ENCODE measurements at regions not wholly inside any gene's neighbourhood (a gene's known extent, or its start where the extent isn't known, plus 50 kb on each side); places are given as distances from the start of the nearest gene placed in this dataset.

- DNase-seq (ENCODE audit: insufficient read length, low spot score) (no peak), FAIRE-seq (no peak)
- no peak for TF ChIP-seq CTCF (IDR thresholded peaks at IDR 0.05; ENCODE audit: insufficient read depth, missing control alignments)
These were observed 178.4 kb upstream of the MAST4 start for GRCh38 chr5:66417781-66418180.

- DNase-seq (ENCODE audit: insufficient read length, low spot score), result no peak
- no peak for FAIRE-seq
- no peak for TF ChIP-seq CTCF (IDR thresholded peaks at IDR 0.05; ENCODE audit: insufficient read depth, missing control alignments)
These were observed 172.7 kb upstream of the MAST4 start for GRCh38 chr5:66423484-66423883.

- no peak for DNase-seq (ENCODE audit: insufficient read length, low spot score)
- no peak for TF ChIP-seq CTCF (IDR thresholded peaks at IDR 0.05; ENCODE audit: insufficient read depth, missing control alignments)
- no peak for FAIRE-seq
These were observed 170.4 kb upstream of the MAST4 start for GRCh38 chr5:66425842-66426241.

GRCh38 chr5:66426259-66427138 lies 169.7 kb upstream of the MAST4 start:
- DNase-seq (ENCODE audit: insufficient read length, low spot score) (no peak), FAIRE-seq (no peak)
- TF ChIP-seq CTCF (IDR thresholded peaks at IDR 0.05; ENCODE audit: insufficient read depth, missing control alignments), result no peak

- DNase-seq (ENCODE audit: insufficient read length, low spot score) (no peak), FAIRE-seq (no peak)
- TF ChIP-seq CTCF (IDR thresholded peaks at IDR 0.05; ENCODE audit: insufficient read depth, missing control alignments), result no peak
These were observed 169.1 kb upstream of the MAST4 start for GRCh38 chr5:66427139-66427442.

GRCh38 chr5:66436721-66437120 lies 159.5 kb upstream of the MAST4 start:
- TF ChIP-seq CTCF (IDR thresholded peaks at IDR 0.05; ENCODE audit: insufficient read depth, missing control alignments), result no peak
- FAIRE-seq (no peak), DNase-seq (ENCODE audit: insufficient read length, low spot score) (no peak)

GRCh38 chr5:66438087-66438486 lies 158.1 kb upstream of the MAST4 start:
- TF ChIP-seq CTCF (IDR thresholded peaks at IDR 0.05; ENCODE audit: insufficient read depth, missing control alignments), result no peak
- no peak for DNase-seq (ENCODE audit: insufficient read length, low spot score)
- FAIRE-seq, result no peak

All from D721Med (cell line).